ENCODE measurements at regions not wholly inside any gene's neighbourhood (a gene's known extent, or its start where the extent isn't known, plus 50 kb on each side); places are given as distances from the start of the nearest gene placed in this dataset.

DNA sequence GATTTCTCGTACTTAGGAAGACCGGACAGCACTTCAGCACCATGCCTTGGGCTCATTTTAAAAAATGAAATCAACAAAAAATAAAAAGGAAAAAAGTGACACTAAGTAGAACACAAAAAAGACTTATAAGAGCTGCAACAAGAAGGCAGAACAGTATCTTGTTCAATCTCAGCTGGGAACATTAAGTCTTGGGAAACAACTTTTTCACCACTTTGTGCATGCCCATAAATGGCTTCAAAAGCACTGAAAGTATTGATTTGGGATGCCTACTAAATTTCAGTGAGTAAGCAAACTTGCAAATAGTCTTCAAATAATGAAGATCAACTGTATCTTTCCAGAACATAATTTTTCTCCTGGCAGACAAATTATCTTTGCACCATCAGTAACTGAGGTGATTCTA is 489.3 kb downstream of the NXPH1 start:
- DNase-seq, result no peak
- Histone ChIP-seq H3K9me3 (replicated peaks; ENCODE audit: insufficient read depth, low read length) (no peaks in the 10 kb centered on the region), H3K79me2 (ENCODE audit: low read length) (no peaks in the 10 kb centered on the region), H3K27me3 (replicated peaks; ENCODE audit: insufficient read depth, low read length) (no peaks in the 10 kb centered on the region), H3K36me3 (replicated peaks; ENCODE audit: insufficient read depth, low read length) (no peaks in the 10 kb centered on the region), H3F3A (ENCODE audit: insufficient read depth, low read length) (no peaks in the 10 kb centered on the region), H3K9ac (ENCODE audit: low read length) (no peak overlapping the region), H3K4me2 (ENCODE audit: low read depth, low read length) (no peak overlapping the region), H3K4me1 (ENCODE audit: low read length) (no peaks in the 10 kb centered on the region), H3K27ac (ENCODE audit: low read length) (no peak overlapping the region), H3K9me2 (replicated peaks; ENCODE audit: insufficient read depth, low read length) (no peaks in the 10 kb centered on the region), H2AFZ (ENCODE audit: low read length) (no peak overlapping the region), H4K20me1 (ENCODE audit: insufficient read depth, low read length) (no peaks in the 10 kb centered on the region), H3K4me3 (ENCODE audit: low read length) (no peak overlapping the region)
- TF ChIP-seq EZH2 (optimal IDR thresholded peaks at IDR 0.05; ENCODE audit: low read depth, low read length) (no peak), EZH2phosphoT487 (IDR thresholded peaks at IDR 0.05; ENCODE audit: low read length) (no peak), CTCF (IDR thresholded peaks at IDR 0.05; ENCODE audit: low read length) (no peak)

- DNase-seq, result no peak
- Histone ChIP-seq H2AFZ (ENCODE audit: low read length) (no peak overlapping the region), H3K4me1 (ENCODE audit: low read length) (no peaks in the 10 kb centered on the region)
Observed at GRCh38 chr7:8923164-8923806, 489.9 kb downstream of the NXPH1 start.

DNA sequence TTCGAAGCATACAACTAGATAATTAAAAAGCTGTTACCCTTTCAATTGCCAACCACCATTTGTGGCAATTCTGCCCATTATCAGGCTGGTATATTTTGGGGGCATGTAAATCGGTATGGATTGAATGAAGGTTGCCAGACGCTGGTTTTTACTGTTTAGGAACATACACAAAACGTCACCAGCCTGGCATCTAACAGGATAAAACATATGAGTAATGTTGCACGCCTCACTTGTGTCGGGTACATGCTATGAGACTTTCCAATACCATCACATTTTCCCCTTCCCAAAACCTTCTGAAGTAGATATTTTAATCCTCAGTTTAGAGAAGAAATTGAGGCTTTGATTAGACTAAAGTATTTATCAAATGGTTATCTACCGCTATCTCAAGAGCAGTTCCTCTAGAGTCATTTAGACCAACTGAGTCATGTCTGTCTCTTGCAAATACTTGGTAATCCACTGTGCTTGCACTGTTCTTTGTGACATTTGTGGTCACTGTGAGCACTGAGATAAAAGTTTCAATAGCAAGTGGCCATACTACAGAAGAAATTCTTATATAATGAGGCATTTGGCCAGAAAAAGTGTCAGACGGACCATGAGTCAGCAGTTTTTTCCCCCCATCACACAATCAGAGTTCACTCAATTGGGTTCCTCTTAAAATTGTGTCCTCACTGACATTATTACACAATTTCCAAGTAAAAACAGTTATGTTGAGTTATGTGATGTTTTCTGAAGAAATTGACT is 498.7 kb downstream of the NXPH1 start:
- no peak for DNase-seq
- Histone ChIP-seq H2AFZ (ENCODE audit: low read length) (no peak overlapping the region), H3K79me2 (ENCODE audit: low read length) (no peaks in the 10 kb centered on the region), H4K20me1 (ENCODE audit: insufficient read depth, low read length) (no peaks in the 10 kb centered on the region), H3K4me2 (ENCODE audit: low read depth, low read length) (no peak overlapping the region), H3K27me3 (replicated peaks; ENCODE audit: insufficient read depth, low read length) (no peaks in the 10 kb centered on the region), H3K9me3 (replicated peaks; ENCODE audit: insufficient read depth, low read length) (no peaks in the 10 kb centered on the region), H3K4me1 (ENCODE audit: low read length) (no peaks in the 10 kb centered on the region), H3K27ac (ENCODE audit: low read length) (no peak overlapping the region), H3F3A (ENCODE audit: insufficient read depth, low read length) (no peaks in the 10 kb centered on the region), H3K36me3 (replicated peaks; ENCODE audit: insufficient read depth, low read length) (no peaks in the 10 kb centered on the region), H3K9me2 (replicated peaks; ENCODE audit: insufficient read depth, low read length) (no peaks in the 10 kb centered on the region), H3K4me3 (ENCODE audit: low read length) (no peak overlapping the region), H3K9ac (ENCODE audit: low read length) (no peak overlapping the region)
- TF ChIP-seq EZH2phosphoT487 (IDR thresholded peaks at IDR 0.05; ENCODE audit: low read length) (no peak), CTCF (IDR thresholded peaks at IDR 0.05; ENCODE audit: low read length) (no peak), EZH2 (optimal IDR thresholded peaks at IDR 0.05; ENCODE audit: low read depth, low read length) (no peak)

More at GRCh38 chr7:8923164-8923806, 489.9 kb downstream of the NXPH1 start:
- Histone ChIP-seq H3K9me3 (replicated peaks; ENCODE audit: insufficient read depth, low read length) (no peaks in the 10 kb centered on the region), H4K20me1 (ENCODE audit: insufficient read depth, low read length) (no peaks in the 10 kb centered on the region), H3K4me2 (ENCODE audit: low read depth, low read length) (no peak overlapping the region), H3K27me3 (replicated peaks; ENCODE audit: insufficient read depth, low read length) (no peaks in the 10 kb centered on the region), H3K79me2 (ENCODE audit: low read length) (no peaks in the 10 kb centered on the region), H3K4me3 (ENCODE audit: low read length) (no peak overlapping the region), H3K27ac (ENCODE audit: low read length) (no peak overlapping the region), H3K9ac (ENCODE audit: low read length) (no peak overlapping the region), H3K9me2 (replicated peaks; ENCODE audit: insufficient read depth, low read length) (no peaks in the 10 kb centered on the region), H3F3A (ENCODE audit: insufficient read depth, low read length) (no peaks in the 10 kb centered on the region), H3K36me3 (replicated peaks; ENCODE audit: insufficient read depth, low read length) (no peaks in the 10 kb centered on the region)
- no peak for TF ChIP-seq EZH2 (optimal IDR thresholded peaks at IDR 0.05; ENCODE audit: low read depth, low read length)

DNA sequence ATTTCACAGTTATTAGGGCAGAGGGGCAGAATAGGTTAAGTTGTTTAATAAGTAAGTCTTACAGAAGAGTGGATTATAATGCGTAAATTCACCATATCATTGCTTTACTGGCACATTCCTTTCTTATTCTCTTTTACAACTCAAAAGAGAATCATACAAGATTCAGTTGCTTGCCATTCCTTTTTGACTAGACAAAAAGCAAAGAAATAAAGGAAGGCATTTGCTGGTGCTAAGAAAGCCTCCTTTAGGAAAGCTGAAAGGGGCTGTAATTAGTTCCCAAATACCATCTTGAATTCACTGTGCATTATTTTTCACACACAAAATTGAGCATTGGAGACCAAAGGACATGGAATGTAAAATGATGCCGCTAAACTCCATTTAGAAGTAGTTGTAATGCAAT is 499.3 kb downstream of the NXPH1 start:
- Histone ChIP-seq H3K4me2 (ENCODE audit: low read depth, low read length) (no peak overlapping the region), H3K9me3 (replicated peaks; ENCODE audit: insufficient read depth, low read length) (no peaks in the 10 kb centered on the region), H3K36me3 (replicated peaks; ENCODE audit: insufficient read depth, low read length) (no peaks in the 10 kb centered on the region), H3F3A (ENCODE audit: insufficient read depth, low read length) (no peaks in the 10 kb centered on the region), H2AFZ (ENCODE audit: low read length) (no peak overlapping the region), H3K79me2 (ENCODE audit: low read length) (no peaks in the 10 kb centered on the region), H3K27ac (ENCODE audit: low read length) (no peak overlapping the region), H3K9ac (ENCODE audit: low read length) (no peak overlapping the region), H3K27me3 (replicated peaks; ENCODE audit: insufficient read depth, low read length) (no peaks in the 10 kb centered on the region), H3K4me3 (ENCODE audit: low read length) (no peak overlapping the region), H3K9me2 (replicated peaks; ENCODE audit: insufficient read depth, low read length) (no peaks in the 10 kb centered on the region), H4K20me1 (ENCODE audit: insufficient read depth, low read length) (no peaks in the 10 kb centered on the region), H3K4me1 (ENCODE audit: low read length) (no peaks in the 10 kb centered on the region)
- no peak for DNase-seq
- TF ChIP-seq EZH2 (optimal IDR thresholded peaks at IDR 0.05; ENCODE audit: low read depth, low read length), result no peak
- no peak for TF ChIP-seq EZH2phosphoT487 (IDR thresholded peaks at IDR 0.05; ENCODE audit: low read length)
- no peak for TF ChIP-seq CTCF (IDR thresholded peaks at IDR 0.05; ENCODE audit: low read length)

All from MM.1S (cell line).